Suprapubic skin (tissue), 4 donors: ENCODE measurements at regions not wholly inside any gene's neighbourhood (a gene's known extent, or its start where the extent isn't known, plus 50 kb on each side); places are given as distances from the start of the nearest gene placed in this dataset.

Experiments
- CTCF ChIP-seq, 2 donors: fragments of 200-600 bp in 1 of 2; fragments of 450-650 bp in 1 of 2; sonication (generic) in 1 of 2; IDR thresholded peaks; one replicate each; pipeline ENCODE4 v1.5.1; 2016 to 2019; ENCODE audit warnings: antibody characterized with exemption in 2 of 2, mild to moderate bottlenecking in 1 of 2, moderate library complexity in 1 of 2
- POLR2A ChIP-seq, 2 donors: fragments of 450-650 bp; IDR thresholded peaks; one replicate each; pipeline ENCODE4 v1.6.1; 2017; ENCODE audit warnings: antibody characterized with exemption in 2 of 2, mild to moderate bottlenecking in 2 of 2, moderate library complexity in 2 of 2
- POLR2AphosphoS5 ChIP-seq, 3 donors: sonication (generic); formaldehyde crosslinking; IDR thresholded peaks; one replicate each; pipeline ENCODE4 v1.6.1; 2017; ENCODE audit warnings: antibody characterized with exemption in 3 of 3

- TF ChIP-seq POLR2A (IDR thresholded peaks at IDR 0.05) (no peak), POLR2AphosphoS5 (IDR thresholded peaks at IDR 0.05) (no peak), CTCF (IDR thresholded peaks at IDR 0.05) (no peak)
Observed at GRCh38 chr13:91050970-91051369, 296.5 kb upstream of the MIR17HG start.
